Fibroblast of peridontal ligament (primary cell): ENCODE measurements at regions not wholly inside any gene's neighbourhood (a gene's known extent, or its start where the extent isn't known, plus 50 kb on each side); places are given as distances from the start of the nearest gene placed in this dataset.
A peak's percentile ranks its signal among the peaks of the same experiment; 100 is the strongest.

Experiments
- DNase-seq: peaks from one replicate; pipeline ENCODE4 v3.0.0-alpha.2; 2010; ENCODE audit errors: extremely low read depth

DNA sequence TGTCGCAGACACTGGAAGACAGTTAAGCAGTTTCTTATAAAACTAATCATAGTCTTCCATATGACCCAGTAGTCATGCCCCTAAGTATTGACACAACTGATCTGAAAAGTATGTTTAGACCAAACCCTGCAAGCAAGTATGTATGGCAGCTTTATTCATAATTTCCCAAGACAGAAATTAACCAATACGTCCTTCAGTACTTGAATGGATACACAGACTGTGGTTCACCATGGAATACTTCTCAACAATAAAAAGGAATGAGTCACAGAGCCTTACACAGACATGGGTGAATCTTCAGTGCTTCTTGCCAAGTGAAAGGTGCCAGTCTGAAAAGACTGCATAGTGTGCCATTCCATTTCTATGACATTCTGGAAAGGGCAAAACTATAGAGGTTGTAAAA is 50.2 kb upstream of the AKR1E2 start:
- DNase-seq, result peak; percentile 45

DNA sequence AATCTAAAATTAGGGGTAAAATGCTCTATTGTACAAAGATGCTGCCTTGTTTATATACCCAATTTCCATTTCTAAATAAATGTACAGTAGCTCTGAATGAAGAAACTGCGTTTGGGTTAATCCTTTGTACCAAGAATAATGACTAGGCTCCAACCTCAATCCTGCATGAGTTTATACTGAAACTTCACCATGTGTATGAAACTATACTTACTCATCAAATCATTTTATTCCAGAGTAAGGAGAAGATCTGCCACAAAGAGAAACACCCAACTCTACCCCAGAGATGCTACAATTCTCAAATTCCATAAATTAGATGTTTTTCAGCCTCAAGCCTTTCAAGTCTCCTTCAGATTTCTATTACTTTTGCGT is 53.8 kb upstream of the AKR1E2 start:
- DNase-seq, result no peak

DNA sequence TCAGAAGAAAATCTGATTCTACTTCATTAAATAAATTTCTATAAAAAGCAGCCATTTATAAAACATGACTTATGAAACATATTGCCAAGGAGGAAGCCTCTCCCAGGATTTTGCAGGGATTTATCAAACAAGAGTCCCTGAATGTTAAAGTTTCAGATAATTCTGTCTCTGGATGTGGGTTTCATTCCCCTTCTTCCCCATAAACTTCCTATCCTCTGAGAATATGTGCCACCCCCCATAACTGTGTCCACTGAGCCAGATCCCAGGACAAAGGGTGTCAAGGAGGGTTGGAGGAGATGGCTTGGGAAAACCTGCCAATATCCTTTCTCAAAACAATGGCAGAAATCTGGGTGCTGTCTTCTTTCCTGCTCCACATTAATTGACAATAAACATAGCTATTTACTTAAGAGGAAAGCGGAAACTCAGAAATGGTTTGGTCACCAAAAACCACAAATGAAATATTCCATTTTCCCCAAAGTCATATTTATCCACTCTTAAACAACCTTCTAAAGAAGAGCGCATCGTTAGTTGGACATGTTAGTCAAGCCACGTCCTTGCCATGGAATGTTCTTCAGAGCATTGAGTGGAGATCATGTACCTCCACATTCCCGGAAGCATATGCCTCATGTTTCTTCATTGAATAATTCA is 54.3 kb upstream of the AKR1E2 start:
- DNase-seq, result peak; percentile 81

DNA sequence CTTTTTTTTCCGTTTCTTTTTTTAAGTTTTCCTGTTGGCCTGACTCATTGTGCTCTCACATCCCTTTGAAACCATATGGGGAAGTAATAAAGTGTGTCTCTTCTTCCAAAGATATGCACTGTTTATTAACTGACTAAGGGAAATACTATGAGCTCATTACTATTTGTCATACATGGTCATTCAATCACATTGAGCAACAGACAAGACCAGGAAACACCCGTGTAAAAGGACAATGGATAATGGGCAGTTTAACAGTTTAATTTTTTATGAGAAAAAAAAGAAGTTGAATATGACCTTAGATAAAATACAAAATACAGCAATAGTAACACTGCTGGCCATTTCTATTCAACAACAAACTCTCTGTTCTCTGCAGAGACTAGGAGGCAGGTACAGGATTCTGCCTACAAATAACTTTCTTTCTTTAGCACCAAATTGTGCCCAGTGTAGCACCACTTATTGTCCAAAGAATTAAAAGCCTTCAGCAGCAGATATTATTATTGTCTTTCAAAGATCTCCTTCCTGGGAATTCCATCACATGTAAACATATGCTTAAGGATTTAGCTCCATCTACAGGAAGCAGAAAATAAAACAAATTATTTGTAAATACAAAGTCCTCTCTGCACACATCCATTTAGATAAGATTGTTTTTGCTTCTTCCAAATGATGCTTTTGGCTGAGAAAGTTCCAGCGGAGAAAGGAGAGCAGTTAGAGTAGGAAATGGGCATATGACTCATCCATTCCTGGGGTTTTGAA is 55.0 kb upstream of the AKR1E2 start:
- DNase-seq, result peak; percentile 94

DNA sequence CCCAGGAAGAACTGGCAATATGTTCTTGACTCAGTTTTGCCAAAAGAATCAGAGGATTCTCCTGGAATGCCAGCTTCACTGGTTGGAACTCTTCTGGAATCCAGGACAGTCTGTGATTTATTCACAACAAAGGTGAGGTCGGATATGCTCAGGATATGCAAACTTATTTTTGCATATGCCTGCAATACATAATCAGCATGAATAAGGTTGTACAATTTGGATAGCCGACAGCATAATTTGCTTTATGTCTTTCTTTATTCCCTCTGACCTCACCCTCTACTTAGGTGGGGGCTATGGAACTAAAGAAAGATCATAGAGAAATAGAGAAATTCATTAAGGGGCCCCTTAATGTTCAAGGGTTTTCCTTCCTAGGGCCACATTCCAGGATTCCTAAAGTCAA is 57.6 kb upstream of the AKR1E2 start:
- DNase-seq, result no peak

DNA sequence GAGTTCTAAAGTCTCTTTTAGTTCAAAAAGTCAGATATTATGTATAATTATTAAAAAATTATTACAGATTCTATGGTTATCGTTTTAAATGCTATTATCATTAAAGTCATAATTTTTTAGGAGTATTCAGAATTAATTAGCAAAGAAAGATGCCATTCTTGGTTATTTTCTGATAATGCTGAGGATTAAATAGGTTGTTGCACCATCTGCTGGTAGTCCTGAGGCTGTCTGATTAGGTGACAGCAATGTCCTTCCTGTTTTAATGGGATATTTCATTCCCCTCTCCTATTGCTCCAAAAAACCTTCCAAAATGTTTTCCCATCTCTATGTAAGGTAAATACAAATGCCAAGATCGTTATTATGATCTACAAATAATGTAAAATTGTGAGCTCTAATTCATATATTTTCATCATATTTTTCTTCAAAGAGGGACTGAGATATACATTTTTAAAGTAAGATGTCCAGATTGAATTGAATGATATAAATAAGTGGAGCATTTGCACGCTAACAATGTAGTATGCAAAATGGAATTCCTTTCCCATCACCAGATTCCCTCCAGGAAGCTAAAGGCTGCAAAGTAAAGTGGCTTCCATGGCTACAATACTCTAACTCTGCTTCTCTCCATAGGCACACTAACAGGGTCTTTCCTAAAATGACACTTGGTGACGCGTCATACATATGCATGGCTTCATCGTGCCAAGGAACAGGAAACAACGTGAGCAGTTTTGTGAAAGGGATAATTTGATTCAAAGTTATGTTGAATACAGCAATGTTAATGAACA is 58.8 kb upstream of the AKR1E2 start:
- DNase-seq, result peak; percentile 80

DNA sequence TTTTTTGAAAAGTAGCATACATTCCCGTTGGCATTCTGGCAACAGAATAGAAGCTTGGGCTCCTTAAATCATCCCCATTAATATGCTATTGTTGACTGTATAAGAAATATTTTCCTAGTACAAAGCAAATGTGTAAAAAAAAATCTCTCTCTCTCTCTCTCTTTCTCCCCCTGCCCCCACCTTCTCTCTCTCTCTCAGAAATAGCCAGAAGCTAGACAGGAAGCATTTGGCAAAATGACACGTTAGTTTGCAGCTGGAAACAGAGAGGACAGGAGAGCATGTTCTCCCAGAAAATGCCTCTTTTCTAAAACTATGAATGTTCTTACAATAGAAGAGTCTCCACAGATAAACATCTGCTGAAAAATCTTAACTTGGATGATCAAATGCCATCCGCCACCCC is 59.6 kb upstream of the AKR1E2 start:
- DNase-seq, result no peak

DNA sequence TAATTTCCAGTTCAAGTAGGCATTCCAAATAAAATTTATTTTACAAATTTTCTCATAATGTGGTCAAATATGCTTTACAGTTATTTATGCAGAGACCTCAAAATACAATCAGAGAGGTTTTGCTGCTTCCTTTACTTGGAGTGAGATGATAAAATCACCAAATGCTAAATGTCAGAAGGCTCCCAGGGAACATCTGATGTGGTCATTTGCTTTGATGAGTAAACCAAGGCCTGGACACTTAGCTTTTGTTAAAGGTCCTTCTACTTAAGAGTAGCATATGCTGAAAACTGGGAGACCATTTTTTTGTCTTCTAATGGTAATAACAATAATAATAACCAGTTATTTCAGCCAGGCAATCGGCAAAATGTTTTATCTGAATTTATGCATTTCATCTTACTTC is 60.6 kb upstream of the AKR1E2 start:
- DNase-seq, result peak; percentile 44

DNA sequence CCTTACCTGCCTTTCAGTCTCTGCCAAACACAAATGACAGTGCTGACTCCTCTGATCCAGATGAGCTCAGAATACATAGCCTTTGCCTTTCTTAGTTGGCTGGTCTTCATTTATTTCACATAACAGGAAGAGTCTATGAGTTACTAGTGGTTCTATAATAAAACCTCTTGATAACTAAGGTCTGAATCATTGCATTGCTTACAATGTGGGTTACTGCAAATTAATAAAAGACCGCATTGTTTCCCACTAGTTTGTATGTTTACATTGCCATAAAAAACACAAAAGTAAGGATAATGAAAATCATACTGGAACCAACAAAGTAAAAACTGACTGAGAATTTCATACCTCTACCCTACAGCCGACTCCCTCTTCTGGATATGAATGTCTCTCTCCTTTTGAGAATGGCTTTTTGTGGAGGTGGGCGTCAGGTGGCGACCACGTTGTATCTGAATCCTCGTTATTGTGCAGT is 62.0 kb upstream of the AKR1E2 start:
- DNase-seq, result peak; percentile 90

DNA sequence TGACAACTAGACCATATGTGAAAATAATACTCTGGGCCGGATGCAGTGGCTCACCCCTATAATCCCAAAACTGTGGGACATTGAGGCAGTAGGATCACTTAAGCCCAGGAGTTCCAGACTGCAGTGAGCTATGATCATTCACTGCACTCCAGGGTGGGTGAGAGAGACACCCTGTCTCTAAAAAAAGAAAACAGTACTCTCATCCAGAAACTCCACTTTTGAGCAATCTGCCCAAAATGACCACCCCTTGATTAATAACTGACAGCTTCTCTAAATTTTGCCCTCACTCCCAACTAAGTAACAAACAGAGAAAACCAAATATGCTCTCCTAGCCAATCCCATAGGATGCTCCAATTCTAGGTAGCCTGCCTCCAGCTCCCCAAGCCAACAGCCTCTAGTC is 62.5 kb upstream of the AKR1E2 start:
- no peak for DNase-seq

DNA sequence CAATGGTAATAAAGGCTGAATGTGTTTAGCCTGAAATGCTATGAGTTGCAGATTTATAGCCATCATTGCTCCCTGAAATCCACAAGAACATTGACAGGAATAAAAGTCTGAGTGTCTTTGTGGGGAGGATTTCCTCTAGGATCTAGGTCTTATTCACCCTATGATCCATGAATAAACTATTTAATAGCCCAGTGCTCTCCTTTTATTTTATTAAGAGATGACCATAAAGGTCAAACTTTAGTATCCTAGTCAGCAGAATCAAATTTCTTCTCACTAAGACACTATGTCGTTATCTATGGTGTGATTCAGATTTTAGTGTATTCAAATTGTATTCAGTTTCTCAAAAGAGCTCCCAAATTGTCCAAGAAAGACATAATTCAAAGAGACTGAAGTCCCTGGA is 67.8 kb upstream of the AKR1E2 start:
- no peak for DNase-seq

DNA sequence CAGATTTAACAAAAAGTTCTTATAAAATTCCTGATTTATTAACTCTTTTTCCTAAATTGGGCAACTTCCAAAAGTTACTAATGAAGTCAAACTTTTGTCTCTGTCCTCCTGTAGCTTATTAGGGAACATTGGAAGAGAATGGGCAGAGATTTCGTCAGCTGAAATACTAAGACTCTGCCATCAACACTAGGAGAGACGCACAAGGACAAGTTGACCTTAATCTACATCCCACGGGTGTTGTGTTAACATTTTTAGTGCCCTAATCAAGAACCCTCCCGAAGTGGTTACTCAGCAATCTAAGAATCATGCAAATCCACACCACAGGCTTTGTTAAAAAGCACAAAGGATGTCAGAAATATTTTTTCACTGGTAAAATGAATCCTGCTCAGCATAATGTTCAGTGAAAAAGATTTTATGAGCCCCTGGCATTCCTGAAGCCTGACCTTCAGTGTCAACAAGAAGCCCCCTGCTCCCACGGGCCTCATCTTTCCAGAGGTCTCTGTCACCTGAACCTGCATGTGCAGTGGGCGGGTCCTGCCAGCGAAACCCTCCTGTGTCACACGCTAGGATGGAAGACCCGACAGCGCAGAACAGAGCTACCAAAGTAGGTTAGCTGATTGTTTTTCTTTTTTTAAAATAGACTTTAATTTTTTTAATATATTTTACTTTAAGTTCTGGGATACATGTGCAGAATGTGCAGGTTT is 70.6 kb upstream of the AKR1E2 start:
- no peak for DNase-seq

DNA sequence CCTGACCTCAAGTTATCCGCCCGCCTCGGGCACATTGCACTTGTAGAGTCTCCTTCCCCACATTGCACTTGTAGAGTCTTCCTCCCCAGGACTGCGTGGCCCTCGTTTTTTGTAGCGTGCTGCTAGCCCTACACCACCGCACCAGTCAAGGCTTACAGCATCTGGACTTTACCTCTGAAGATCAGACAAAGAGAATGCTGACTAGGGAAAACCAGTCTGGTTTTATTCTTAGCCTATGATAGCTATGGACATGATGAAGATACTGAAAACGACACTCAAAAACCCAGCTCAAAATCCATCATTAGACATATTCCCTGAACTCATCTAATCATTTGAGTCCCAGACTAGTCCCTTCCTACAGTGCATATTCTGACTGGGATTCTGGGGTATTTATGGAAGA is 71.9 kb upstream of the AKR1E2 start:
- DNase-seq, result no peak

DNA sequence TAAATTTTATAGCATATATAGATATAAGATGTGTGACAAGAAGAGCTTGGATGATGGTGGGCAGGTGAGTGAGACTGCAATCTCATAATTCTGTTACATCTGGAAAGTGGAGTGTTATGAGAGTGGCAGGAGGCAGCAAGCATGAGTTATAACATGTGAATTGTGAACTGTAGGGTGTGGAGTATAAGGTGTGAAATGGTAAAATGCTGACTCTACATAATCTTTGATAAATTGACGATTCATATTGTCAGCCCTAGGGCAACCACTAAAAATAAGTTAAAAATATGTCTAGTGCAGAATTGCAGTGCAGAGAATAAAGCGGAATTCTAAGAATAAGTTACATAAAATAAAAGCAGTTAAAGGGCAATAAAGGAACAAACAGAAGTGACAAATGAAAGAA is 74.8 kb upstream of the AKR1E2 start:
- DNase-seq, result no peak

DNA sequence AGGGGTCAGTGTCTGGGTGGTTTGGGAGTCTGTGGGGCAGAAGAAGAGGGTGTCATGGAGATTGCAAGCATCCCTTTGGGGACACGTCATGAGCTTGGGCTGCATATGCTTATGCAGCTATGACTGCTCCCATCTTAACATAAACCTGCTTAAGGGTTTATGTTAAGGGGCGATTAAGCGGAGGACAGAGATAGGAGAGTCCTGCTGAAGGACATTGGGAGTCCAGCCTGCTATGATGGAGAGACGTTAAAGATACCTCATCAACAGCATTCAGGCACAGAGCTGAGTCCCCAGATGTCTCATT is 76.8 kb upstream of the AKR1E2 start:
- no peak for DNase-seq

DNA sequence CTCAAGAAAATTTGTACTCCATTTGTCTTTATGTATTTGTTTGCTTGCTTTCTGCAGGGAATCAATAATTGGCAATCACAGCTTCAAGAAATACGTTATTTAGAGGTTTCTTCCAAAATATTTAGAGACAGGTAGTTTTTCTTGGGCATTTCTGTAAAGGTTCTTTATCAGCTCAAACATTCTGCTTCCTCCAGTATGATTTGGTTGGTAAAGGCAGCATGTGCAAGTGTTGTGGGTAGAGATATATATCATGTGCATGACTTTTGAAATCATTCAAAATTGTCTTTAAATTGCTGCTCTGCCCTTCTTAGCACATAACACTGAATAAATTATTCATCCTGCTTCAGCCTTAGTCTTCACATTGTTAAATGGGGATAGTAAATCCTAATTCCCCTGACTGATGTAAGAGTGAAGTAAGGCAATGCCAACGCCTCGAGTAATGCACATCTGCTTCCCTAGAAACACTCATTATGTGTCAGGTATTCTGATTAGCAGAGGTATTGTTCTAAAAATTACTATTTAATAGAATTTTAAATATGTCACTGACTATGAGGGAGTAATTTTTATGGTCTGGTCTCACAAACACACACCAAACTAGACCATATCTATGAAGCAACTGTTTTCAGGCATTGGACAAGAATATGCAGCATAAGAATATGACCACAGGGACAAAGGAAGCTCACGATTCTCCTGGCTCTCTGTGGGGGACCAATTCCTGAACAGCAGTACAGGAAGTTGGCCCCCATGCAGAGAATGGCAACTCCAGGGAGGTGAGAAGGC is 77.3 kb upstream of the AKR1E2 start:
- DNase-seq, result no peak

DNA sequence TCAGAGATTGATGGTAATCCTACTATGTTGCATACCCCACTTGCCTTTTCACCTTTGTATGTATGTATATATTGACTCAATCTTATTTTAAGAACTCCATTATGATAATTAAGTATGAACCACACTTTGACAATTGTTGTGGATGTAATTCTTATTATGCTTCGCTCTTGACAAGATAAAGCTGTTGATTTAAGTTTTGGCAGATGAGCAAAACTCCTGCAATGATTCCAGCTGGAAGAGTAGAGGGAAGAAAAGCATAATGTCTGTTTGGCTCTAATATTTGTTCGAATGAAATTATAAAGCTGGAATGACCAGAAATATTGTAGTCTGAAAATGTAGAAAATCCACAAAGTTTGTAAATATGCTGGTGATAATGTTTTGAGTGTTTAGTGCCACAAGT is 83.8 kb upstream of the AKR1E2 start:
- no peak for DNase-seq

DNA sequence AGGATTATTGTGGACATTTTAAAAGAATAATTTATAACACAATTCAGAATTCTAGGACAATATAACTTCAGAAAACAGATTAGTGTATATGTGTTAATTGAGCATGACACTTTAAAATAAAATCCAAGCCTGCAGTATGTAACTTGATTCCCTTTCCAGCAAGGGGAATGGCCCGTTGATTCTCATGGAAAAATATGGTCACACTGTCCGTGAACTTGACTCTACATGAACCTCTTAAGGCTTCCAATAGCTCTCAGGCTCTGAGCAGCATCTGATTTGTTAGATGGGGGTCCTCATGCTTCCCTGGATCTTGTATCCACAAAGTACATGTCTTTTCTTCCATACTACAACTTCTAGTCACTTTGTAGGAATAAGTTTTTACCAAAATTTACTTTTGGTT is 85.5 kb upstream of the AKR1E2 start:
- DNase-seq, result peak; percentile 57

DNA sequence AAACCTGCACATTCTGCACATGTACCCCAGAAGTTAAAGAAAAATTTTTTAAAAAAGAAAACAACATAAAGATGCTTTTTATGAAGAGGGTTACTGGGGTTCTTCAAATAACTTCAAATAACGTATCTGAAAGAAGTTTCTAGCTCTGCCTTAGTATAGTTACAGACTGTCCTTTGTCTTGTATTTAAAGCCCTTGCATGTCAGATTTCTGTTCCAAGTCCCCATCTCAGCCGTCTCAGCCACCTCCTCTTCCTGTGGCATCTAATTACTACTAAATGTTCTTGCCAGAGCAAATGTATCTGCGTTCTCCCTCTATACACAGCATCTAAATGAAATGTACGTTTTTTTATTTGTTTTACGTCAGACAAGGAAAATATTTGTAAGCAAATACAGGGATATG is 89.4 kb upstream of the AKR1E2 start:
- no peak for DNase-seq

DNA sequence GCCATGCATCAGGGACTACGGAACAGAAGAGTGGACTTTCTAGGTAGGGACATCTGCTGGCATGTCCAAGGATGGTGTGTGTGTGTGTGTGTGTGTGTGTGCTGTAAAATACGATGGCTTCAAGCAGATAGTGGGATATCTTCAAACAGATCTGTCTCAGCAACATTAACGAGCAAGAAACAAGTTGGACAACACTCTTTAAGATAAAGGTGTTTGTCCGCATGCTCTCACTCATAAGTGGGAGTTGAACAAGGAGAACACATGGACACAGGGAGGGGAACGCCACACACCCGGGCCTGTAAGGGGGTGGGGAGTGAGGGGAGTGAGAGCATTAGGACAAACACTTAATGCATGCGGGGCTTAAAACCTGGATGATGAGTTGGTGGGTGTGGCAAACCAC is 89.8 kb upstream of the AKR1E2 start:
- no peak for DNase-seq

DNA sequence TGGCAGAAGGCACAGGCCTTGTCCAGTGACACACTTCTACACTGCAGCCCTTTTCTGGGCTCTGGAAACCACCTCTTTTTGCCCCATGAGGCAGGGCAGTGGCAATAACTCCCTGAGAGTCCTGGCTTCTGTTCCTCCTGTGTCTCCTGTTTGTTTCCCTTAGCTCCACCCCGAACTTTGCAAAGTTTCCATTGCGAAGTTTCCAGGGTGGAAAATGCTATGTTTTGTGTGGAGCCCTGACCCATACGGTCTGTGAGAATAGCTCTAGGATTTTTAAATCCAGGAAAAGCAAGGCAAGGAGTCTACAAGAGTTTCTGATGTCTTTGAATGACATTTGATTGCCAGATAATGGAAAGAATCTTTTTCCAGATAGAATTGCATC is 92.2 kb upstream of the AKR1E2 start:
- no peak for DNase-seq
